ENCODE measurements at regions not wholly inside any gene's neighbourhood (a gene's known extent, or its start where the extent isn't known, plus 50 kb on each side); places are given as distances from the start of the nearest gene placed in this dataset.
"Not testable (repeated sequence)": the region's sequence is repeated elsewhere in the genome, so short reads cannot be mapped to it uniquely, and the experiment has no call there.

DNA sequence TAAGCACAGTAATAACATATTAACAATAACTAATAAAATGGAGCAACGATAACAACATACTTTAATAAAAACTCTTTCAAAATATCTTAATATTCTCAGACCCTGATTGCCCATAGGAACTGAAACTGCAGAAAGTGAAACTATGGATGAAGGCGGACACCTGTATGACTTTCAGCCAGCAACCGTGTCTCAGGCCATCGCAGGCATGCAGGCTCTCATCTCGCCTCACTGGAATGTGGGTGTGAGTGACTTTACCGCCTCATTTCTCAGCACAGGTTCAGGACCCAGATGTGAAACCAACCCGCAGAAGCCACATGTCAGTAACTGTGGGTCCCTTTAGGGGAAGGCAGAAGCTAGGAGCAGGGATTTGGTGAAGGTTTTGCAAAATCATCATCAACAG lies 539.1 kb downstream of the FAM181B start:
- DNase-seq, result no peak

DNA sequence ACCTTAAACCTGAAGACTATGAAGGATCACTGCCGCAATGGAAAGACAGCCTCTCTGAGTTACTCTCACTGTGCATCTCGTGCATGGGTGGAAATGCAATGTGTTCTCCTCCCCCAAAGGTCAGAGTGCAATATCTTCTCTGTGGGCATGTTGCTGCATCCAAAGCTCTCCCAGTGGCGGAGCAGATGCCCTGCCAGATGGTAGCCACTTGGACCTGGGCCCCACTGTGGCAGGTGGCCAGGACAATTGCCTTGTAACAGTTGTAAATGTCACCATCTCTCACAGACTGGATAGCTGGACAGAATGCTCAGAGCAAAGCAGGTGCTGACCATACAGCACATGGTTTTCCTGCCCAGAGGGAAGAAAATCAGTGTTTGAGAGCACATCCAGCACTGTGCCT lies 542.0 kb downstream of the FAM181B start:
- no peak for DNase-seq

DNA sequence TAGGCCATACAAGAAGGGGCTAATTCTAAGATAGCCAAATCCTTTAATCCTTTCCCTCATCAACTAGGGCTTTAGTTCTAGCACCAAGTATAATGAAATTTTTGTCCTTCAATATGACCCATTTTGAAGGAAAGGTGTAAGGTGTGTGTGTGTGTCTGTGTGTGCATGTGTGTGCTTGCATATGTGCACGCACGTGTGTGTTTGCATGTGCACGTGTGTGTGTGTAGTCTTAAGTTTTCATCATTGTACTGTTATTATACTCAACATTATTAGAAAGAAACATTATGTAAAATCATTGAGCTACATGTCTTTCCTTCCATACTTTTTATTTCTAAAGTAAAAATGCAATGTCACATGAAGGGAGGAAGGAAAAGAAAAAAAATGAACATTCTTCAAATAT lies 547.7 kb downstream of the FAM181B start:
- no peak for DNase-seq

DNA sequence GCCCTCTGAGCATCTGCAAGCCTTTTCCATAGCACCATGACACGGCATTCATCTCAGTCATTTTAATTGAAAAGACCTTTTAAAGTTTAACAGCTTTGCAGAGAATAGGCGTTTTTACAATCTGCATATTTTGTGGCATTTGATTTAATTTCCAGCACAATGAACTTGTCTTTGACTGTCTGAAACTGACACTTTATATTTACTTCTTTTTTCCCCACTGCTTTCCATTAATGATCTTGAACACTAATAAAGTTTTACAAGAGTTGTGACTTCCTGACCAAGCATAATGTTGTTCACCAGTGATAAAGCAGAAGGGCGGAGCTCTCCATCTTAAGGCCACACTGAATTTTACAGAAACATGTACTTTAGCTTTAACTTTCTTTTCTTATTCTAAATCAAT lies 548.7 kb downstream of the FAM181B start:
- DNase-seq, result no peak

- no peak for DNase-seq
Observed at GRCh38 chr11:82183346-82183745, 550.3 kb downstream of the FAM181B start.

DNA sequence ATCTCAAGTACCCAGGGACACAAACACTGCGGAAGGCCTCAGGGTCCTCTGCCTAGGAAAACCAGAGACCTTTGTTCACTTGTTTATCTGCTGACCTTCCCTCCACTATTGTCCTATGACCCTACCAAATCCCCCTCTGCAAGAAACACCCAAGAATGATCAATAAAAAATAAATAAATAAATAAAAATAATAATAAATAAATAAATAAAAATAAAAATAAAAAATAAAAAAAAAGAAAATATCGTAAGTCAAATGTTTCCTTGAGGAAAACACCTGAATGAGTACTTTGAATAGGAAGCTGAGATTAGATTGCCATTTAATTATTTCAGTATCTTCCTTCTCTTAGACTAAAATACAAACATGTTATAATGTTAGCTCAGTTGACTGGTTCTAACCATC lies 551.0 kb downstream of the FAM181B start:
- not testable (repeated sequence) for DNase-seq

DNA sequence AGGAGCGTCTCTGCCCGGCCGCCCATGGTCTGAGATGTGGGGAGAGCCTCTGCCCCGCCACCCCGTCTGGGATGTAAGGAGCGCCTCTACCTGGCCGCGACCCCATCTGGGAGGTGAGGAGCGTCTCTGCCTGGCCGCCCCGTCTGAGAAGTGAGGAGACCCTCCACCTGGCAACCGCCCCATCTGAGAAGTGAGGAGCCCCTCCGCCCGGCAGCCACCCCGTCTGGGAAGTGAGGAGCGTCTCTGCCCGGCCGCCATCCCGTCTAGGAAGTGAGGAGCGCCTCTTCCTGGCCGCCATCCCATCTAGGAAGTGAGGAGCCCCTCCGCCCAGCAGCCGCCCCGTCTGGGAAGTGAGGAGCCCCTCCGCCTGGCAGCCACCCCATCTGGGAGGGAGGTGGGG lies 551.9 kb downstream of the FAM181B start:
- not testable (repeated sequence) for DNase-seq

DNA sequence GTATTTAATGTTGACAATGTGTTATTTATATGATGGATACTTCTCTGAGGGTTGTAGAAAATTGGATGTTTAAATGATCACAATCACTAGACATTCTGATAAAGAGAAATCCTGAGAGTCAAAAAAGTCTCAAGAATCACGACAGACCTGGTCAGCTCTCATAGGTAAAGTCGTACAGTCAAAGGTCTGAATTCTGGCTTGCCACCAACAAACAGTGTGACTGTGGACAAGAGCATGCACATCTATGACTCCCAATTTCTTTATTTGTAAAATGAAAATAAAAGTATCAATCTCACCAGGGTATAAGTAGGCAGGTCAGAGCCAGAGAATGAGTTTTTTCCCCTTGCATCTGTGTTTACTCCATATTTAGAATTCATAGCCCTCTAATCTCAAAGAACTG lies 556.7 kb downstream of the FAM181B start:
- no peak for DNase-seq

GRCh38 chr11:82176365-82176764 lies 557.3 kb downstream of the FAM181B start:
- DNase-seq, result no peak

- DNase-seq, result no peak
Observed at GRCh38 chr11:82174610-82175009, 559.1 kb downstream of the FAM181B start.

GRCh38 chr11:82146789-82147188 lies 586.9 kb downstream of the FAM181B start:
- DNase-seq, result no peak

- DNase-seq, result no peak
Observed at GRCh38 chr11:82118946-82119345, 614.7 kb downstream of the FAM181B start.

- no peak for DNase-seq
Observed at GRCh38 chr11:82117362-82117761, 616.3 kb downstream of the FAM181B start.

DNA sequence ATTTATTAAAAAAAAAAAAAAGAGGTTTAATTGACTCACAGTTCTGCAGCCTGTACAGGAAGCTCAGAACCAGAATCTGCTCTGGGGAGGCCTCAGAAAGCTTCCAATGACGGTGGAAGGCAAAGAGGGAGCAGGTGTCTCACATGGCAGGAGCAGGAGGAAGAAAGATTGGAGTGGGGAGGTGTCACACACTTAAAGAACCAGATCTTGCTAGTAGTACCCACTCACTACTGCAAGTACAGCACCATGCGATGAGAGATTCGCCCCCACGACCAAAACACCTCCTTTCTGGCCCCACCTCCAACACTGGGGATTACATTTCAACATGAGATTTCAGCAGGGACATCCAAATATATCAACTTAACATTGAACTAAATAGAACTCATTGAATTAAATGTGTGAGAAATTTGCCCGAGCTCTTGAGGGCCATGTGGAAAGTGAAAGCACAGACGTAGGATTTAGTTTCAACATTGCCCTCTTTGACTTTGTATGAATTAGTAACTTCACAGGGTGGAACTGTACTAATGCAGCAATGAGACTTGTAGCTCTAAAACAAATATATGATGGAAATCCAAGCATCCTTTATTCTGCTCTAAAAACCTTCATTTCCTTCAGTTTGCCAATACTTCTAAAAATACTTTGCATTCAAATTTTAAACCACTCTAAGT lies 628.2 kb downstream of the FAM181B start:
- DNase-seq, result no peak

DNA sequence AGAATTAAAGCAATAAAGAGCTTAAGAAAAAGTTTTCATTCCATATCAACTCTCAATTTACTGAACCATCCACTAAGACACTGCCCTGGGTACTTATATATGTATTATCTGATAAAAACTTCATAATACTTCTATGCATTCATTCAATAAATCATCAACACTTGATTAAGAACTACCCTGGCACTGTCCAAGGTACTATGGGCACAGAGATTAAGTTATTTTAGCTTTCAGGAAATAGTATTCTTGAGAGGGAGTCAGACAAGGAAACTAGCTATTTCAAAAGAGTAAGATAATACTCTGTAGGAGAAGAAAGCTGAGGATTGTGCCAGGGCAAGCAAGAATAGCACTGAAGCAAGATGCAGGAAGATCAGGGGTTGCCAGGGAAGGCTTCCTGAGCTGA lies 640.8 kb downstream of the FAM181B start:
- no peak for DNase-seq

DNA sequence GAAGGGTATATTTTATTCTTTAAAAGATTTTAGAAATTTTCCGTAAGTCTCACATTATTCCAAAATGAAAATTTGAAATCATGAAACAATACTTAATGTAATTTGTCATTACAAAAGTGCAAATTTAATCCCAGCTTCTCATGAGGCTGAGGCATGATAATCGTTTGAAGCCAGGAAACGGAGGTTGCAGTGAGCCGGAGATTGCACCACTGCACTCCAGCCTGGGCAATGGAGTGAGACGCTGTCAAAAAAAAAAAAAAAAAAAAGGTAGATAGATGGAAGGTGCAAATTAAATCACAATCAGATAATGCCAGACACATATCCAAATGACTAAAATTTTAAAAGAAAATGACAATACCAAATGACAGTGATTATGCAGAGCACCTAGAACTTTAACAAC lies 644.2 kb downstream of the FAM181B start:
- no peak for DNase-seq

- no peak for DNase-seq
Observed at GRCh38 chr11:82085493-82085892, 648.2 kb downstream of the FAM181B start.

DNA sequence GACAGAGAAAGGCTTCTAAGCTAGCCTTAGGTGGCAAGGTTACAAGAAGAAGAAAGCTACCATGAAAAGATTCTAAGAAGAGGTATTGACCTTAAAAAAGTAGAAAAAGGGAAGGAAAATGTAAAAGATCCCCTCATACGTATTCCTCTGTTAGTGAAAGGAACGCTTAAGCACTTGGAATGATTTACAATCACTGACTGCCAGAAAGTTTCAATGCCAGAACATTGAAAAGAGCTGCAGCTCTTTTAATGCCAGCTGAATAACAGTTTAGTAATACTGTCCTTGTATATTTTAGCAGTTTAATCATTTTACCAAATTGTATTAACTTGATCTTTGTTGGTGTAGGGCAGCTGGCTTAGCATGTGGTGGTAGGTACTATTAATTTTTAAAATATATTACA lies 650.7 kb downstream of the FAM181B start:
- DNase-seq, result no peak

DNA sequence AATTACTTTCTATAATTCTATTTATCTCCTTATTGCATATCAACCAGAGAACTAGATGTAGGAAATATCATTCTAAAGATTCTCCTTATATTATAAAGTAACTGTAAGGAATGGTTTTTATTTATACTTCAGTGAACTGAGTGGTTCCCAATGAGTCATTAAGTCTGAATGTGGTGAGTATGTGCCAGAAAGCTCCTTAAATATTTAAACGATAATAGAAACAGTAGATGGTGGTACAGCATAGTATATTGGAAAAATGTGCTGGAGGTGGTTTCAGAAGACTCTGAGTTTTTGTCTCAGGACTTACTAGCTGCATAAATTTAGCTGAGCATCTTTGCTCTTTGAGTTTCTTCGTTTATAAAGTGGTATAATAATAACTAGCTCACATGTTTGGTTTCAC lies 653.5 kb downstream of the FAM181B start:
- DNase-seq, result no peak

GRCh38 chr11:82076126-82076525 lies 657.5 kb downstream of the FAM181B start:
- no peak for DNase-seq

- DNase-seq, result no peak
Observed at GRCh38 chr11:82059505-82059904, 674.2 kb downstream of the FAM181B start.

DNA sequence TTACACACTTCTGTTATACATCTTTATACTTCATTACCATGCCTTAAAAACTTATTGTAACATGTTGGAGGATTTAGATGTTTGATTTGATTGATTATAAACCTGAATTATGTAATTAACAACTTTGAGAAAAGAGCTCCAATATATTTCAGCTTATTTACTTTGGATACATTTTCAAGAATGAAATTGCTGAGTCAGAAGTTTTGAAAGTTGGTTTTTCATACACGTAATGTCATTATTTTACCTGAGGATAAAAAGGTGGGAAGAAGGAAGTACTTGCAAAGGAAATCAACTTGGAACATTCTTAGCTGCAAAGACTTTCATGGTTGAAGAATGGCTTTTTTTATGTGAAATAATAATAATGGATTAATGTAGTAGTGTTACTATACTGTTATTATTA lies 677.2 kb downstream of the FAM181B start:
- no peak for DNase-seq

DNA sequence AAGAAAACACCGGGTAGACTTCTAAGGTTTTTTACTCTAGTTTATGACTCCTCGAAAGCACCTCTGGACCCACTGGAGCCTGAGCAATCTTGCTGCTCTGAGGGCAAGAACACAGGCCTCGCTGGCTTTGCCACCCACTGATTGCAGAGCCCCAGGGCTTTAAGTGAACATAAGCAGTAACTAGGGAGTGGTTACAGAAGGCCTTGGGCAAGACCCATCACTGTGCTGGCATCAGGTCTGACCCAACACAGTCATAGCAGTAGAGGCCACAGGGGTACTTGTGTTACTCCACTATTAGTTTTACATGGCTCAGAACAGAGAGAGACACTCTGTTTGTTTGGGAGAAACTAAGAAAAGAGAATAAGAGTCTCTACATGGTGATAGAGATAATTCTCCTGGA lies 684.5 kb downstream of the FAM181B start:
- DNase-seq, result no peak

- DNase-seq, result no peak
Observed at GRCh38 chr11:82047200-82047599, 686.5 kb downstream of the FAM181B start.

GRCh38 chr11:82046778-82047177 lies 686.9 kb downstream of the FAM181B start:
- DNase-seq, result no peak

Data from NCI-H2171 treated with DMSO at 0.1 percent for 48 hours (cell line).